ENCODE measurements at regions not wholly inside any gene's neighbourhood (a gene's known extent, or its start where the extent isn't known, plus 50 kb on each side); places are given as distances from the start of the nearest gene placed in this dataset.
"Not testable (repeated sequence)": the region's sequence is repeated elsewhere in the genome, so short reads cannot be mapped to it uniquely, and the experiment has no call there.

DNA sequence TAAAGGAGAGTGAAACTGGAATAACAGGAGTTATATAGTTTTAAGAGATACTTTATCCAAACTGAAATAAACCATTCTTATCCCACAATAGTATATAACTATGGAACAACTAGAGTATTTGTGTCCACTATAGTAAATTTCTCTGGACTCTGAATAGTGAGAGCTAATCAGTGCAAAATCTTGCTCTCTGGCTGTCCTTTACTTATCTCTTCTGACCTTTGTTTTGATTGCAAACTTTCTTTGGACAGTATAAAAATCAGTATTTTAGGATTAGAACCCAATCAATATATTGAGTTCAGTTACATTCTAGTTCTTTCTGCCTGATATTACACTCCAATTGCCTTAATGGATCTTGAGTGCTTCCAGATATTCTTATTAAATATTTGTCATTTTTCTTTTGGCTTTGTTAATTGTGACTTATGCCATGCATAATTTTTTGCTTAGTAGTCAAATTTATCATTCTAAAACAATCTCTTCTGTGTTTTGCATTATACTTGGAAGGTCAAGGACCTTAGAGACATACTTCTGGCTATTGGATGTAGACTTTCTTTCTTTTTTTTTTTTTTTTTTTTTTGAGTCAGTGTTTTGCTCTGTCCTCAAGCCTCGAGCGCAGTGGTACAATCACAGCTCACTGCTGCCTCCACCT lies 89.9 kb upstream of the AMN1 start:
- DNase-seq, result no peak

DNA sequence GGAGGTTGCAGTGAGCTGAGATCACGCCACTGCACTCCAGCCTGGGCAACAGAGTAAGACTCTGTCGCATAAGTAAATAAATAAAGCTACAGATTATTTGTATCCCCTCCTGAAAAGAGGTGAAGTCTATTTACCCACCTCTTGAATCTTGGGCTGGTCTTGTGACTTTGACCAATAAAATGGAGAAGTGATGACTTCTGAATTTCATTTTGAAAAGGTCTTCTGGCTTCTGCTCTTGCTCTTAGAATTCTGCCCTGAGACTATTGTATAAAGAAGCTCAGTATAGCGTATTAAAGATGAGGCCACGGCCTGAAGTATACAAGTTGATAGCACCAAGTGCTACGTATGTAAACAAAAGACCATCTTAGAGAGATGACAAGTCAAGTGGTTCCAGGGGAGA lies 88.3 kb upstream of the AMN1 start:
- no peak for DNase-seq

DNA sequence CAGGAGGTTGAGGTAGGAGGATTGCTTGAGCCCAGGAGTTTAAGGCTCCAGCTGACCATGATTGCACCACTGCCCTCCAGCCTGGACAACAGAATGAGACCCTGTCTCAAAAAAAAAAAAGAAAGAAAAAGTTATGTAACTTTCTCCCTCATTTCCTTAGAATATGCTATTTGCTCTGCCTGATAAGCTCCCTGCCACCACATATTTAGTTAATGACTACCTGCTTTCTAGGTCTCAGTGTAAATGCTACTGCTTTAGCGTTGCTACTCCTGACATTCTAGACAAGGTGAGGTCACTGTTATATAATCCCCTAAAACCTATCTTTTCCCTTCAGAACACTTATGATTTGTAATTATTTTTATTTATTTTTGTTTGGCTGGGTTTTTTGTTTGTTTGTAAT lies 86.3 kb upstream of the AMN1 start:
- no peak for DNase-seq

DNA sequence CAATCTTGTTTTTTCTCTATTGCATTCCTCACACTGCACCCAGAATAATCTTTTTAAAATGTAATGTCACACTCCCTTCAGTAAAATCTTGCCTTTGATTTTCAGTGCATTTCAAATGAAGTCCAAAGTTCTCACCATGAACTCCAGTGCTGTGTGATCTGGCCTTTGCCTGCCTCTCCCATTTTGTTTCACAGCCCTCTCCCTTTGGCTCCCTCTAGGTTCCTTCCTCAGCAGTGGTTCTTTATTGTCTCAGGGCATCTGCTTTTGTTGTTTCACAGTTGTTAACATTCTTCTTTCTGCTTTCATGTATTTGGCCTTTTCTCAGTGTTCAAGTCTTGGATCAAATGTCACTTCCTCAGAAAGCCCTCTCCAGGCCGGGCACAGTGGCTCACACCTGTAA lies 84.5 kb upstream of the AMN1 start:
- DNase-seq, result no peak

- no peak for DNase-seq
Measured at GRCh38 chr12:31807773-31808097, 78.9 kb upstream of the AMN1 start.

GRCh38 chr12:31807081-31807772 lies 78.4 kb upstream of the AMN1 start:
- peak; percentile 33 for DNase-seq

GRCh38 chr12:31805681-31806080 lies 76.9 kb upstream of the AMN1 start:
- not testable (repeated sequence) for DNase-seq

DNA sequence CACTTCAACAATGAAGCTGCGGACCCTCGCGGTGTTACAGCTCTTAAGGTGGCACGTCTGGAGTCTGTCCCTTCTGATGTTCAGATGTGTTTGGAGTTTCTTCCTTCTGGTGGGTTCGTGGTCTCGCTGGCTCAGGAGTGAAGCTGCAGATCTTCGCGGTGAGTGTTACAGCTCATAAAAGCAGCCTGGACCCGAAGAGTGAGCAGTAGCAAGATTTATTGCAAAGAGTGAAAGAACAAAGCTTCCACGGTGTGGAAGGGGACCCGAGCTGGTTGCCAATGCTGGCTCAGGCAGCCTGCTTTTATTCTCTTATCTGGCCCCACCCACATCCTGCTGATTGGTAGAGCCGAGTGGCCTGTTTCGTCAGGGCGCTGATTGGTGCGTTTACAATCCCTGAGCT lies 75.9 kb upstream of the AMN1 start:
- DNase-seq, result not testable (repeated sequence)

- no peak for DNase-seq
Measured at GRCh38 chr12:31804185-31804504, 75.3 kb upstream of the AMN1 start.

DNA sequence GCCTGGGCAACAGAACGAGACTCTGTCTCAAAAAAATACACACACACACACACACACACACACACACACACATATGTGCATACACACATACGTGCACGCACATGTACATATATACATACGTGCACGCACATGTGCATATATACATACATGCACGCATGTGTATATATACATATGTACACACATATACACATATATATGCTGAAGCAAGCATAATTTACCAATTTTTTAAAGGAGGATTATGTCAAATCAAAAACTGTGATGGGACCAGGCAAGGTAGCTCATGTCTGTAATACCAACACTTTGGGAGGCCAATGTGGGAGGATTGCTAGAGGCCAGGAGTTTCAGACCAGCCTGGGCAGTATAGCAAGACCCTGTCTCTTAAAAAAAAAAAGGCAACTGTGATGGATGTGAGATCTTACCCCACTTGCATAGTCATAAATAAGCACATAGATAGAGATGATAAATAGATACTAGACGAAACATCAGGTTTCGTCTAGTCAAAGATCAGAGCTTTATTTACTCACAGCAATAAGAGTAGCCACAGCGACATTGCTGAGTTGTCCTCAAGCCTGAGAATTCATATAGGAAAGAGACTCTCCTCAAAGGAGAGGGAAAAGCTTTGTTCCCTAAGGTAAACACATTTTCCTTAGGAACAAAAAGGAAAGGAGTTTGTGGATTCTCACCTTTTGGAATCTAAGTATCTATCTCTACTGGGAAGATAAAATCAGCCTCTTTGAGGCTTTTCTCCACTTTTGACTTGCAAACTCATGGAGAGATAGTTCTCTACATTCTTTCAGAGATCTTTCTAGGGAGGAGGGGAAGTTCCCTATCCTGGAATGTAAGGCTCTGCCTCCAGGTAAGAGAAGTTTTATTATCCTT lies 74.7 kb upstream of the AMN1 start:
- no peak for DNase-seq

DNA sequence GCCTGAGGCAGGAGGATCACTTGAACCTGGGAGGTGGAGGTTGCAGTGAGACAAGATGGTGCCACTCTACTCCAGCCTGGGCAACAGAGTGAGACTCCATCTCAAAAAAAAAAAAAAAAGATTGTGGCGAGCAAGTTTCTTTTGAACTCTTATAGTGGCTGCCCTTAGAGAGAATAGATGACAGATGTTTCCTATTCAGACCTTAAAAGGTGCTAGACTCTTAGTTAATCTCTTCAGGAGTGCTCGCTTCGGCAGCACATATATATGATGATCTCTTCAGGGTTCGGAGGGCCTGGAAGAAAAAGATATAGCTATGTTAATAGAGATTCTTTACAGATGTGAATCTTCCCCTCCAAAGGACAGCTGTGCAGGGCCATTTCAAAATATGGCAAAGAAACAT lies 73.1 kb upstream of the AMN1 start:
- no peak for DNase-seq

- DNase-seq, result no peak
Measured at GRCh38 chr12:31797230-31797872, 68.5 kb upstream of the AMN1 start.

- no peak for DNase-seq
Measured at GRCh38 chr12:31796270-31796951, 67.6 kb upstream of the AMN1 start.

DNA sequence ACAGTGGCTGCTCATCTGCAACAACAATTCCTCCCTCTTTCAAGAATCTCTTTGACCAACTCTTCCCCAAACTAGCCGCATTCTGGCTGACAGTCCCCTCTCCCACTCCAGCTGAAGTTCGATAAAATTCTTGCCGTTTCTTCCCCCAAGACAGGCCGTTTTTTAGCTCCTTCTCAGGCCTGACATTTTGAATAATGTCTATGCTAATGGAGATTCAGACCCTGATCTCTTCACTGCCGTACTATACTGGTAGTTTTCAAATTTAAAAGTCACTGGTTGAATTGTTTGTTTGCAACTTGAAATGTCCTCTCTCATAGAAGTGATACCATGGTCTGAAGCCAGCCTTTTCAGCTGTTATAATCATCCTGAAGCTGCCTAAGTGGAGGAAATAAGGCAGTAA lies 65.9 kb upstream of the AMN1 start:
- no peak for DNase-seq

GRCh38 chr12:31791265-31791664 lies 62.4 kb upstream of the AMN1 start:
- not testable (repeated sequence) for DNase-seq

DNA sequence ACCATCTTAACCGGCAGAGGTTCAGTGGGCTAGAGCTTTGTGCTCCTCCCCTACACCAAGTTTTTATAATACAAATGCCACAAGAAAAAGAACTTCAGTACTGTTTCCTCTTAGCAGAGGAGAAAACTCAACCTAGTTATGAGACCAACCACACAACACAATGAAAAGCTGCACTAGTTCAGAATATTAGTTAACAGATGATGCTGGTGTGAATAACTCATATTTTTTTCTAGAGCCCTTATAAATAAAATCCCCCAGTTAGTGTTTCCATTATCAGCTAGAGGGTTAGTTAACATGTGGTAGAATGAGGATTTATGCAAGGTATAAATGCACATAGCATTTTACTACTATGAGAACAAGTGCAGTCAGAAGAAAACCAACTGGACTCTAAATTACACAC lies 61.9 kb upstream of the AMN1 start:
- no peak for DNase-seq

GRCh38 chr12:31785318-31785717 lies 56.5 kb upstream of the AMN1 start:
- DNase-seq, result no peak

DNA sequence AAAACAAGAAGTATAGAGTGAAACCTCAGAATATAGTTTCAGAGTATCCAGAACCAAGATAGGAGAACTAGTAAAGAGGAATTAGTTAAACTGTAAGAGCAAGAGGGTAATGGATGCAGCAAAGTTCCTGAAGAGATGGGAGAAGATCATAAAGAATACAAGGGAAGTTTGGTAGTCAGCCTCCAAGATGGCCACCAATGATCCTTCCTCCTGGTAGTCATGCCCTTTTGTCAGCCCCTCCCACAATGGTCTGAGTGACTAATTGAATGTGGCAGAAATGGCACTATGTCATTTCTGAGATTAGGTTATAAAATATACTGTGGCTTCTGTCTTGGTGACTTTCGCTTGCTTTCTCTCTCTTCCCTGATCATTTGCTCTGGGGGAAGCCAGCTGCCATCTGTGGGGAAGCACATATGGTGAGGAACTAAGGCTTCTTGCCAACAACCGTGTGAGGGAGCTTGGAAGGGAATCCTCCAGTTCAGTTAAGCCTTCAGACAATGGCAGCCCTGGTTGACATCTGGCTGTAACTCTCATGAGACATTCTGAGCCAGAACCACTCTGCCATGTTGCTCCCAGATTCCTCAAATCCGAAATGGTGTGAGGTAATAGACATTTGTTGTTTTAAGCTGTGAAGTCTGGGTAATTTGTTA lies 55.3 kb upstream of the AMN1 start:
- no peak for DNase-seq

DNA sequence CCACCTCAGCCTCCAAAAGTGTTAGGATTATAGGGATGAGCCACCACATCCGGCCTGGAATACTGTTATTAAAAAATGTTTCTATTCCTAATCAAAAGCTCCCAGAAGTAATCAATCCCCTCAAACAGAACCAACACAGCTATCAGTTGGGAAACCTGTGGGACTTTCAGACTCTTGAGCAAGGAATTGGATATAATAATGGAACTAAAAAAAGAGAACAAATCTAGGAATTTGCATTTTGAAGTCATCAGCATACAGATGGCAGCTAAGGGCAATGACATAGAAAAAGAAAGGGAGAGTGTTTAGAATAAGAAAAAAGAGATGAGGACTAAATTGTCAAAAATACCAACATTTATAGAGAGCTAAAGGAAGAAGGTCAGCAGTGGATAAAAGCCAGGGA lies 54.7 kb upstream of the AMN1 start:
- DNase-seq, result no peak

GRCh38 chr12:31781894-31782540 lies 53.2 kb upstream of the AMN1 start:
- no peak for DNase-seq

GRCh38 chr12:31780096-31780495 lies 51.3 kb upstream of the AMN1 start:
- no peak for DNase-seq

DNA sequence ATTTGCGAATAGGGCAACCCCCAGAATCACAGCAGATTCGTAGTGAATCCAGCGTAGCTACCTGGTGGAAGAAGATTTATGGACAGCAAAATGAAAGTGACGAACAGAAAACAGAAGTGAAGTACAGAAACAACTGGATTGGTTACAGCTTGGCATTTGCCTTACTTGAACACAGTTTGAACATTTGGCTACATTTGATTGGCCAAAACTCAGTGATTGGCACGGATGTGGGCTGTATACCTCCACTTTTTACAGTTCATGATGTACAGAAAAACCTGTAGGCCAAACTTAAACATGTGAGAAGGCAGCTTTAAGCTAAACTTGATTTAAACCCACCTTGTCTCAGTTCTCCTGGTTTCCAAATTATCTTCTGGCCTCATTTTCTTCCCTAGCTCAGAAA lies 49.9 kb upstream of the AMN1 start:
- DNase-seq, result no peak
